ENCODE measurements at regions not wholly inside any gene's neighbourhood (a gene's known extent, or its start where the extent isn't known, plus 50 kb on each side); places are given as distances from the start of the nearest gene placed in this dataset.

- Mint-ChIP-seq H3K9me3 (no peaks in the 10 kb centered on the region), H3K4me3 (no peak overlapping the region), H3K27me3 (ENCODE audit: low read depth) (no peaks in the 10 kb centered on the region), H3K4me1 (peaks cover 8% of the 10 kb centered on the region), H3K27ac (ENCODE audit: unreplicated experiment) (no peak overlapping the region), H3K36me3 (ENCODE audit: low read depth) (no peaks in the 10 kb centered on the region)
- no peak for DNase-seq (ENCODE audit: low read depth, low spot score)
- TF ChIP-seq CTCF (conservative IDR thresholded peaks at IDR 0.05) = no peak
Observed at GRCh38 chr11:82080160-82080559, 653.5 kb downstream of the FAM181B start.

GRCh38 chr11:82076126-82076525 lies 657.5 kb downstream of the FAM181B start:
- no peaks in the 10 kb centered on the region for H3K27me3 Mint-ChIP-seq (ENCODE audit: low read depth)
- H3K27ac Mint-ChIP-seq (ENCODE audit: unreplicated experiment) = no peak overlapping the region
- no peaks in the 10 kb centered on the region for H3K36me3 Mint-ChIP-seq (ENCODE audit: low read depth)
- no peak overlapping the region for H3K4me3 Mint-ChIP-seq
- no peak for TF ChIP-seq CTCF (conservative IDR thresholded peaks at IDR 0.05)
- H3K4me1 Mint-ChIP-seq = no peaks in the 10 kb centered on the region
- H3K9me3 Mint-ChIP-seq = no peaks in the 10 kb centered on the region
- DNase-seq (ENCODE audit: low read depth, low spot score) = no peak

- H3K36me3 Mint-ChIP-seq (ENCODE audit: low read depth) = no peaks in the 10 kb centered on the region
- no peak for TF ChIP-seq CTCF (conservative IDR thresholded peaks at IDR 0.05)
- peaks cover 17% of the 10 kb centered on the region for H3K27me3 Mint-ChIP-seq (ENCODE audit: low read depth)
- H3K4me3 Mint-ChIP-seq = no peak overlapping the region
- H3K9me3 Mint-ChIP-seq = no peaks in the 10 kb centered on the region
- H3K4me1 Mint-ChIP-seq = no peaks in the 10 kb centered on the region
- DNase-seq (ENCODE audit: low read depth, low spot score) = no peak
- no peak overlapping the region for H3K27ac Mint-ChIP-seq (ENCODE audit: unreplicated experiment)
Observed at GRCh38 chr11:82059505-82059904, 674.2 kb downstream of the FAM181B start.

GRCh38 chr11:82056450-82056849 lies 677.2 kb downstream of the FAM181B start:
- Mint-ChIP-seq H3K36me3 (ENCODE audit: low read depth) (no peaks in the 10 kb centered on the region), H3K4me3 (no peak overlapping the region), H3K27ac (ENCODE audit: unreplicated experiment) (no peak overlapping the region), H3K9me3 (no peaks in the 10 kb centered on the region), H3K27me3 (ENCODE audit: low read depth) (peaks cover 19% of the 10 kb centered on the region), H3K4me1 (no peaks in the 10 kb centered on the region)
- no peak for DNase-seq (ENCODE audit: low read depth, low spot score)
- TF ChIP-seq CTCF (conservative IDR thresholded peaks at IDR 0.05) = no peak

GRCh38 chr11:82049199-82049598 lies 684.5 kb downstream of the FAM181B start:
- Mint-ChIP-seq H3K9me3 (no peaks in the 10 kb centered on the region), H3K4me3 (no peak overlapping the region), H3K36me3 (ENCODE audit: low read depth) (no peaks in the 10 kb centered on the region), H3K27me3 (ENCODE audit: low read depth) (peaks cover 12% of the 10 kb centered on the region), H3K4me1 (no peaks in the 10 kb centered on the region), H3K27ac (ENCODE audit: unreplicated experiment) (no peak overlapping the region)
- DNase-seq (ENCODE audit: low read depth, low spot score) = no peak
- TF ChIP-seq CTCF (conservative IDR thresholded peaks at IDR 0.05) = no peak

GRCh38 chr11:82047200-82047599 lies 686.5 kb downstream of the FAM181B start:
- Mint-ChIP-seq H3K4me1 (no peaks in the 10 kb centered on the region), H3K4me3 (no peak overlapping the region)

More at GRCh38 chr11:82047200-82047599, 686.5 kb downstream of the FAM181B start:
- Mint-ChIP-seq H3K36me3 (ENCODE audit: low read depth) (no peaks in the 10 kb centered on the region), H3K27me3 (ENCODE audit: low read depth) (peaks cover 8% of the 10 kb centered on the region), H3K9me3 (no peaks in the 10 kb centered on the region), H3K27ac (ENCODE audit: unreplicated experiment) (no peak overlapping the region)
- no peak for DNase-seq (ENCODE audit: low read depth, low spot score)
- no peak for TF ChIP-seq CTCF (conservative IDR thresholded peaks at IDR 0.05)

Data from neural crest cell (in vitro differentiated cells).